ENCODE measurements at regions not wholly inside any gene's neighbourhood (a gene's known extent, or its start where the extent isn't known, plus 50 kb on each side); places are given as distances from the start of the nearest gene placed in this dataset.
"Not testable (repeated sequence)": the region's sequence is repeated elsewhere in the genome, so short reads cannot be mapped to it uniquely, and the experiment has no call there.

DNA sequence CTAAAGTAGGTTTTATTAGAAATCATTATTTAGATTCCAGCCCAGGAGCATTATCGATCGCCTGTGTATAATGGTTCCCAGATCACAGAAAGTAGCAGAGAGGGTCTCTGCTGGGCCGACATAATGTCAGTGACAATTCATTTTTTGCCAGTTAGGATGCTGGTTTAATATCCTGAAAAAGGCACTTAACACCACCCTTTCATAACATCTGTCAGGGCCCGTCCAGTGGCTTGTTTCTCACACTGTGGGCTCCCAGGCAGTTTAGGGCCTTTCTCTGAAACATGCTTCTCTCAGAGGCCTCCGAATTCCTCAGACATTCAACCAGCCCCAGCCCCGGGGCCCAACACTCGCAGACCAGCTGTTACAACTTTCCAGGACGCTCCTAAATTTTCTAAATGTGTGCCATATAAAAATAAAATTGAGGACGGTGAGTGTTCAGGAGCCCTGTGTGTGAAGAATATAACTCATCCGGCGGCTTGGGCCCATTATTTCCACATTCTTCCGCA, 108.6 kb upstream of the EYA4 start:
- Histone ChIP-seq H2AFZ (ENCODE audit: low read length) (no peak overlapping the region), H3K4me3 (ENCODE audit: low read length, poor library complexity, severe bottlenecking) (no peak overlapping the region), H4K20me1 (ENCODE audit: insufficient read depth, low read length, poor library complexity, severe bottlenecking) (no peaks in the 10 kb centered on the region), H3K36me3 (ENCODE audit: insufficient read depth, low read length) (no peaks in the 10 kb centered on the region), H3K79me2 (ENCODE audit: insufficient read depth, low read length) (no peaks in the 10 kb centered on the region), H3K4me1 (ENCODE audit: insufficient read depth, low read length, poor library complexity, severe bottlenecking) (no peaks in the 10 kb centered on the region), H3K9ac (ENCODE audit: low read depth, low read length, poor library complexity, severe bottlenecking) (no peak overlapping the region), H3K27me3 (ENCODE audit: insufficient read depth, low read length, poor library complexity, severe bottlenecking) (no peaks in the 10 kb centered on the region), H3K9me3 (ENCODE audit: insufficient read depth, low read depth, low read length) (no peaks in the 10 kb centered on the region), H3F3A (ENCODE audit: low read depth) (no peaks in the 10 kb centered on the region), H3K4me2 (ENCODE audit: low read depth, low read length, poor library complexity, severe bottlenecking) (no peak overlapping the region), H3K9me2 (replicated peaks; ENCODE audit: low read depth, low read length) (no peaks in the 10 kb centered on the region)
- no peak for TF ChIP-seq EZH2phosphoT487 (IDR thresholded peaks at IDR 0.05; ENCODE audit: borderline replicate concordance)
- TF ChIP-seq, protein P1, sequence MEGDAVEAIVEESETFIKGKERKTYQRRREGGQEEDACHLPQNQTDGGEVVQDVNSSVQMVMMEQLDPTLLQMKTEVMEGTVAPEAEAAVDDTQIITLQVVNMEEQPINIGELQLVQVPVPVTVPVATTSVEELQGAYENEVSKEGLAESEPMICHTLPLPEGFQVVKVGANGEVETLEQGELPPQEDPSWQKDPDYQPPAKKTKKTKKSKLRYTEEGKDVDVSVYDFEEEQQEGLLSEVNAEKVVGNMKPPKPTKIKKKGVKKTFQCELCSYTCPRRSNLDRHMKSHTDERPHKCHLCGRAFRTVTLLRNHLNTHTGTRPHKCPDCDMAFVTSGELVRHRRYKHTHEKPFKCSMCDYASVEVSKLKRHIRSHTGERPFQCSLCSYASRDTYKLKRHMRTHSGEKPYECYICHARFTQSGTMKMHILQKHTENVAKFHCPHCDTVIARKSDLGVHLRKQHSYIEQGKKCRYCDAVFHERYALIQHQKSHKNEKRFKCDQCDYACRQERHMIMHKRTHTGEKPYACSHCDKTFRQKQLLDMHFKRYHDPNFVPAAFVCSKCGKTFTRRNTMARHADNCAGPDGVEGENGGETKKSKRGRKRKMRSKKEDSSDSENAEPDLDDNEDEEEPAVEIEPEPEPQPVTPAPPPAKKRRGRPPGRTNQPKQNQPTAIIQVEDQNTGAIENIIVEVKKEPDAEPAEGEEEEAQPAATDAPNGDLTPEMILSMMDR (conservative IDR thresholded peaks at IDR 0.05; ENCODE audit: low read length) = no peak

DNA sequence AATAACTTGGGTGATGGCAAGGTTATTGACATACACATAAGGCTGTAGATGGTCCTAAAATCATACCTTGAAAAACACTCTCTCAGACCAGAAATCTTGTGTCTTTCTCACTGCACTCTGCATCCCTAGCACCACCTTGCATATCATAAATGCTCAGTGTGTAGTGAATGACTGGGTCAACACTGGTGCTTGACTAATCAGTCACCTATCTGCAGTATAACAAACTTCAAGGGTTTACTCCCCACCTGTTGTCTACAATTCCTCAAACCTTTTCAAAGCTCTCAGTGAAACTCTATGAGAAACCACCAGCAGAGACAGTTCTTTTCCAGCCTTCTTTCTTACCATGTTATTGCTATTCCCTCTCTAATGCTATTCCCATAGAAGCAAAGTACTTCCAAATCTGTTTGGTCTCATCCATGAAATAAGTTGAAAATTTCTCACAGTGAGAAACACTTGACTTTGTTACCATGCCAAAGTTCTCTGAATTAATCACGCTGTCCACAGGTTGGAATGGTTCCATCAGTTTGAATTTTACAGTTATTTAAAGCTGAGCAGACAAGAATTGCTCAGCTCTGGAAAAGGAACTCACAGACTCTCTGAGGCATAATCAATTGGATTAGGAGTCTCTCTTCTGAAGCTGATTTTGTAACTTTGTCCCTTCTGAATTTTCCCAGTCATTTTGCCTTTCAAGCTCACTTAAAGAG, 104.8 kb upstream of the EYA4 start:
- Histone ChIP-seq H3K4me3 (ENCODE audit: low read length, poor library complexity, severe bottlenecking) (no peak overlapping the region), H3K27me3 (ENCODE audit: insufficient read depth, low read length, poor library complexity, severe bottlenecking) (no peaks in the 10 kb centered on the region), H3K4me1 (ENCODE audit: insufficient read depth, low read length, poor library complexity, severe bottlenecking) (no peaks in the 10 kb centered on the region), H3F3A (ENCODE audit: low read depth) (no peaks in the 10 kb centered on the region), H3K9ac (ENCODE audit: low read depth, low read length, poor library complexity, severe bottlenecking) (no peak overlapping the region), H3K36me3 (ENCODE audit: insufficient read depth, low read length) (no peaks in the 10 kb centered on the region), H3K9me2 (replicated peaks; ENCODE audit: low read depth, low read length) (no peaks in the 10 kb centered on the region), H4K20me1 (ENCODE audit: insufficient read depth, low read length, poor library complexity, severe bottlenecking) (no peaks in the 10 kb centered on the region), H3K79me2 (ENCODE audit: insufficient read depth, low read length) (no peaks in the 10 kb centered on the region), H3K9me3 (ENCODE audit: insufficient read depth, low read depth, low read length) (no peaks in the 10 kb centered on the region), H3K4me2 (ENCODE audit: low read depth, low read length, poor library complexity, severe bottlenecking) (no peak overlapping the region), H2AFZ (ENCODE audit: low read length) (no peak overlapping the region)
- no peak for TF ChIP-seq EZH2phosphoT487 (IDR thresholded peaks at IDR 0.05; ENCODE audit: borderline replicate concordance)
- TF ChIP-seq, protein P1 (conservative IDR thresholded peaks at IDR 0.05; ENCODE audit: low read length) = no peak

DNA sequence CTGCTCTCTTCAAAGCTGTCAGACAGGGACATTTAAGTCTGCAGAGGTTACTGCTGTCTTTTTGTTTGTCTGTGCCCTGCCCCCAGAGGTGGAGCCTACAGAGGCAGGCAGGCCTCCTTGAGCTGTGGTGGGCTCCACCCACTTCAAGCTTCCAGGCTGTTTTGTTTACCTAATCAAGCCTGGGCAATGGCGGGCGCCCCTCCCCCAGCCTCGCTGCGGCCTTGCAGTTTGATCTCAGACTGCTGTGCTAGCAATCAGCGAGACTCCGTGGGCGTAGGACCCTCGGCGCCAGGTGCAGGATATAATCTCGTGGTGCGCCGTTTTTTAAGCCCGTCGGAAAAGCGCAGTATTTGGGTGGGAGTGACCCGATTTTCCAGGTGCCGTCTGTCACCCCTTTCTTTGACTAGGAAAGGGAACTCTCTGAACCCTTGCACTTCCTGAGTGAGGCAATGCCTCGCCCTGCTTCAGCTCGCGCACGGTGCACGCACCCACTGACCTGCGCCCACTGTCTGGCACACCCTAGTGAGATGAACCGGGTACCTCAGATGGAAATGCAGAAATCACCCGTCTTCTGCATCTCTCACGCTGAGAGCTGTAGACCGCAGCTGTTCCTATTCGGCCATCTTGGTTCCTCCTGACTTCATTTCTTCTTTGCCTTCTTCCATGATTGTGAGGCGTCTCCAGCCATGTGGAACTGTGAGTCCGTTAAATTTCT, 93.5 kb upstream of the EYA4 start:
- H2AFZ ChIP-seq (ENCODE audit: low read length); H3K9me2 ChIP-seq (replicated peaks; ENCODE audit: low read depth, low read length); H3K27me3 ChIP-seq (ENCODE audit: insufficient read depth, low read length, poor library complexity, severe bottlenecking); H3K79me2 ChIP-seq (ENCODE audit: insufficient read depth, low read length); H4K20me1 ChIP-seq (ENCODE audit: insufficient read depth, low read length, poor library complexity, severe bottlenecking); H3K4me2 ChIP-seq (ENCODE audit: low read depth, low read length, poor library complexity, severe bottlenecking); H3K4me3 ChIP-seq (ENCODE audit: low read length, poor library complexity, severe bottlenecking); H3K4me1 ChIP-seq (ENCODE audit: insufficient read depth, low read length, poor library complexity, severe bottlenecking); H3K9ac ChIP-seq (ENCODE audit: low read depth, low read length, poor library complexity, severe bottlenecking); H3F3A ChIP-seq (ENCODE audit: low read depth); H3K9me3 ChIP-seq (ENCODE audit: insufficient read depth, low read depth, low read length); H3K36me3 ChIP-seq (ENCODE audit: insufficient read depth, low read length): not testable (repeated sequence)

Measured in Loucy (cell line).